C4-2B (cell line): ENCODE measurements at regions not wholly inside any gene's neighbourhood (a gene's known extent, or its start where the extent isn't known, plus 50 kb on each side); places are given as distances from the start of the nearest gene placed in this dataset.

Experiments used
- ZFX ChIP-seq: fragments of 450-650 bp; IDR thresholded peaks from 2 replicates; pipeline ENCODE4 v1.6.1; 2017
- TF ChIP-seq, protein P1 (sequence below): fragments of 450-650 bp; conservative IDR thresholded peaks from 2 replicates; pipeline ENCODE4 v1.5.1; 2017; ENCODE audit warnings: mild to moderate bottlenecking

- TF ChIP-seq, protein P1, sequence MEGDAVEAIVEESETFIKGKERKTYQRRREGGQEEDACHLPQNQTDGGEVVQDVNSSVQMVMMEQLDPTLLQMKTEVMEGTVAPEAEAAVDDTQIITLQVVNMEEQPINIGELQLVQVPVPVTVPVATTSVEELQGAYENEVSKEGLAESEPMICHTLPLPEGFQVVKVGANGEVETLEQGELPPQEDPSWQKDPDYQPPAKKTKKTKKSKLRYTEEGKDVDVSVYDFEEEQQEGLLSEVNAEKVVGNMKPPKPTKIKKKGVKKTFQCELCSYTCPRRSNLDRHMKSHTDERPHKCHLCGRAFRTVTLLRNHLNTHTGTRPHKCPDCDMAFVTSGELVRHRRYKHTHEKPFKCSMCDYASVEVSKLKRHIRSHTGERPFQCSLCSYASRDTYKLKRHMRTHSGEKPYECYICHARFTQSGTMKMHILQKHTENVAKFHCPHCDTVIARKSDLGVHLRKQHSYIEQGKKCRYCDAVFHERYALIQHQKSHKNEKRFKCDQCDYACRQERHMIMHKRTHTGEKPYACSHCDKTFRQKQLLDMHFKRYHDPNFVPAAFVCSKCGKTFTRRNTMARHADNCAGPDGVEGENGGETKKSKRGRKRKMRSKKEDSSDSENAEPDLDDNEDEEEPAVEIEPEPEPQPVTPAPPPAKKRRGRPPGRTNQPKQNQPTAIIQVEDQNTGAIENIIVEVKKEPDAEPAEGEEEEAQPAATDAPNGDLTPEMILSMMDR, result no peak
- no peak for TF ChIP-seq ZFX
These were observed 1173.2 kb downstream of the BRD1 start for GRCh38 chr22:48654492-48654891.
